Type B pancreatic cell (in vitro differentiated cells): ENCODE measurements at regions not wholly inside any gene's neighbourhood (a gene's known extent, or its start where the extent isn't known, plus 50 kb on each side); places are given as distances from the start of the nearest gene placed in this dataset.

Experiments
- DNase-seq: peaks from one replicate; pipeline ENCODE4 v3.0.0; 2021; ENCODE audit warnings: mixed read lengths; ENCODE audit not compliant: unreplicated experiment; ENCODE audit errors: extremely low spot score
- H3K27ac Mint-ChIP-seq: 2 replicates; pipeline ENCODE4 v1.8.0; 2021; ENCODE audit warnings: mild to moderate bottlenecking, mixed read lengths
- H3K27me3 Mint-ChIP-seq: 2 replicates; pipeline ENCODE4 v1.8.0; 2021; ENCODE audit warnings: mixed read lengths
- H3K36me3 Mint-ChIP-seq: 2 replicates; pipeline ENCODE4 v1.8.0; 2021; ENCODE audit warnings: mixed read lengths
- H3K4me1 Mint-ChIP-seq: one replicate; pipeline ENCODE4 v1.8.0; 2021; ENCODE audit warnings: mixed read lengths; ENCODE audit not compliant: unreplicated experiment
- H3K4me3 Mint-ChIP-seq: 2 replicates; pipeline ENCODE4 v1.8.0; 2021; ENCODE audit warnings: mild to moderate bottlenecking, mixed read lengths
- H3K9me3 Mint-ChIP-seq: 2 replicates; pipeline ENCODE4 v1.8.0; 2021; ENCODE audit warnings: mixed read lengths
- TF ChIP-seq, protein P1 (sequence below): fragments of 200-600 bp; sonication (generic); conservative IDR thresholded peaks from 2 replicates; pipeline ENCODE4 v1.5.0; 2021; ENCODE audit warnings: antibody characterized with exemption, mild to moderate bottlenecking

DNA sequence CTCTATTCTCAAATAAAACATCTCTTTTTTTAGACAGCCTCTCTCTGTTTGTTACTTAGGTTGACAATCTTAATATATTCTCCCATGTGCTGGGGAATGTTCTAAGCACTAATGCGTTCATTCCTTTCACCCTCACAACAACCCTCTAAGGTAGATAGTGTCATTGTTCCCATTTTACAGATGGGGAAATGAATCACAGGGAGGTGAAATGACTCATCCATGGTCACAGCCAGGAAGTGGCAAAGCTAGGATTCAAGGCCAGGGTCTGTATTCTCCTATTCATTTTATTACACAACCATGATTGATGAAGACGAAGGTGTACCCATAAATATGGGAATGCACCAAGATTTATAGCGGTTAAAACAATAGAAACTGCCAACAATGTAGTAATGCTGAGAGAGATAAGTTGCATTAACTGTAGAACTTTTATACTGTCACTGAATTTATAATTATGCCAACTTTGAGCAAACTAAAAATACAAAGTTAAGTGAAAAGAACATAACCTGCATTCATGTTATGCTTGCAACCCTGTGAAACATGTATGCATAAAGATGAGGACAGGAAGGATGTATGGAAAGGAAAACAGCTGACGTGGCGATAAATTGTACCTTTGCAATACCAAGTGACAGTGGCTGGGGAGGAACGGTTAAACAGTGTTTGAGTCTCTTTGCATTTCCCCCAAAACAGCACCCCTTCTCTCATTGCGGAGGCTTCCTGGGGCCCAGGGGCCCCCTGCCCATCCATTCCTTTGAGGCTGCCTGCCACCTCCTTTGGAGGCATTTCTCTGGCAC, 257.7 kb upstream of the AGAP1 start:
- Mint-ChIP-seq H3K4me3 (no peak overlapping the region), H3K27me3 (peaks cover 6% of the 10 kb centered on the region), H3K4me1 (peaks cover 4% of the 10 kb centered on the region), H3K36me3 (no peaks in the 10 kb centered on the region), H3K9me3 (no peaks in the 10 kb centered on the region), H3K27ac (no peak overlapping the region)
- DNase-seq: no peak
- TF ChIP-seq, protein P1, sequence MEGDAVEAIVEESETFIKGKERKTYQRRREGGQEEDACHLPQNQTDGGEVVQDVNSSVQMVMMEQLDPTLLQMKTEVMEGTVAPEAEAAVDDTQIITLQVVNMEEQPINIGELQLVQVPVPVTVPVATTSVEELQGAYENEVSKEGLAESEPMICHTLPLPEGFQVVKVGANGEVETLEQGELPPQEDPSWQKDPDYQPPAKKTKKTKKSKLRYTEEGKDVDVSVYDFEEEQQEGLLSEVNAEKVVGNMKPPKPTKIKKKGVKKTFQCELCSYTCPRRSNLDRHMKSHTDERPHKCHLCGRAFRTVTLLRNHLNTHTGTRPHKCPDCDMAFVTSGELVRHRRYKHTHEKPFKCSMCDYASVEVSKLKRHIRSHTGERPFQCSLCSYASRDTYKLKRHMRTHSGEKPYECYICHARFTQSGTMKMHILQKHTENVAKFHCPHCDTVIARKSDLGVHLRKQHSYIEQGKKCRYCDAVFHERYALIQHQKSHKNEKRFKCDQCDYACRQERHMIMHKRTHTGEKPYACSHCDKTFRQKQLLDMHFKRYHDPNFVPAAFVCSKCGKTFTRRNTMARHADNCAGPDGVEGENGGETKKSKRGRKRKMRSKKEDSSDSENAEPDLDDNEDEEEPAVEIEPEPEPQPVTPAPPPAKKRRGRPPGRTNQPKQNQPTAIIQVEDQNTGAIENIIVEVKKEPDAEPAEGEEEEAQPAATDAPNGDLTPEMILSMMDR: no peak

DNA sequence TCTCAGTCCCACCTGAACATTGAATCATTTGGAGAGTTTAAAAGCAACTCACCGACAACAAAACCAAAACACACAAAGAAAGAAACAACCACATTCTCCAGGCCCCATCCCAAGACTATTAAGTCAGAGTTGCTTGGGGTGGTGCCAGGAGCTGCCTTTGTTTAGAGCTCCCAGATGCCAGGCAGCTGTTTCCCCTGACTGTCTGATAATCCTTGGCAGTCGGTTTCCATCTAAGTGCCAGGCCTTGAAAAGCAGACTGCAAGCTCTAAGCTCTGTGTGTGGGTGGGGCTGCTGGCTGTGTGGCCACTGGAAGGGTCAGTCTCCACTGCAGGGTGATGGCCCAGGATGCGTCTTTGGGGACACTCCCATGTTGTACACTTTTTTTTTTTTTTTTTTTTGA, 255.3 kb upstream of the AGAP1 start:
- Mint-ChIP-seq H3K36me3 (no peaks in the 10 kb centered on the region), H3K9me3 (no peaks in the 10 kb centered on the region), H3K4me3 (no peak overlapping the region), H3K4me1 (peaks cover 4% of the 10 kb centered on the region), H3K27ac (no peak overlapping the region), H3K27me3 (no peaks in the 10 kb centered on the region)
- TF ChIP-seq, protein P1: no peak
- no peak for DNase-seq

DNA sequence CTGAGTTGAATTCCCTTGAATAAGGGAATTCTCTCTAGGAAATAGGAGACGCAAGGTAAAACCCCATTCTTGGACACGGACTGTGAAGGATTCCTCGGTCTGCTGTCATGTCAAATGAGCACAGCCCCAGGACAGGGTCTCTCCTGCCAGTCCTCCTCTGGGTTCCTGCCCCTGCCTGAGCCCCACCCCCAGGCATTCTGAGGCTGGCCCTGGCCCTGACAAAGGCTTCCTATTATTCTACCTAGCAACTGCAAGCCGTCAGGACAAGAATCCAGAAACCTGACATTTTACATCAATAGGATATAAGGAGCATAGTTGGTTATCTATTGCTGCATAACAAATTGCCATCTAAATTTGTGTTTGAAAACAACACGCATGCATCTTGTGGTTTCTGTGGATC, 253.3 kb upstream of the AGAP1 start:
- H3K27me3 Mint-ChIP-seq: no peaks in the 10 kb centered on the region
- no peak overlapping the region for H3K27ac Mint-ChIP-seq
- no peaks in the 10 kb centered on the region for H3K36me3 Mint-ChIP-seq
- H3K4me3 Mint-ChIP-seq: no peak overlapping the region
- H3K9me3 Mint-ChIP-seq: no peaks in the 10 kb centered on the region
- no peak for DNase-seq
- TF ChIP-seq, protein P1: no peak
- peaks cover 4% of the 10 kb centered on the region for H3K4me1 Mint-ChIP-seq

DNA sequence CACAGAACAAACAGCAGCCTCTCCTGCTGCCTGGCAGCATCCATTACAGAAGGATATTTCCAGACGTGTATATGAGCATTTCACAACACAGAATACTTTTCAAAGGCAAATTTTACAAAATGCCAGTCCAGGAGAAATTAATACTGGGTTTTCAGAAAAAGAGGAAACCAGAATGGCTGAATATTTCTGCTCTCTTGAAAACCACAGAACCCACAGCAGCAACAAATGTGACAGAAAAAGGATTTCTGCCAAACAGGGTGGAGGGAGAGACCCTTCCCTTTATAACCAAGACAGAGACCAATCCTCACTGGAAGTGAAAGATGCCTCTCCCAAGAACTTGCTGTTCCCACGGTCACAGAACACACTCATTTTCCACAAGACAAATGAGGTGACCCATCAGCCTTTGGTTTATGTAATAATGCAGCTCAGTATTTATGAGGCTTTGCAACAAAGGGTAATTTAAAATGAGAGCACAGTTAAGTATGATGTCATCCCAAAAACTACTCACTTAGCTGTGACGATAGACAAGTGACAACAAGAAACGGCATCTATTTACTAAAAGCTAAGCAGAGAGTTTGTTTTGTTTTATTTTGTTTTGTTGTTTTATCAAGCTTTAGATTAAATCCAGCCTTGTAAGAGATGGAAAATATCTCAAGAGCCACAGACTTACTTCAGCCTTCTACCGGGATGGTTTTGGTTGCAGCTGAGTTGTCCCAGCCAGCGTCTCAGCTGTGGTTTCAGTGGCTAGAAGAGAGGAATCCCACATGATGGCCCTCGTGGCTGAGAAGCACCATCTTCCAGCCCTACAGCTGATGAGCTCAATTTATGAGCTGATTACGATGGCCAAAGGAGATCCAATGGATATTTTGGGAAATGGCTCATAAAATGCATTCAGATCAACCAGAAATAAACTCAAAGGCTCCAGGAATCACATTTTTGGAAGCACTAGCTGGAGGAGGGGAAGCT, 249.3 kb upstream of the AGAP1 start:
- Mint-ChIP-seq H3K4me1 (peaks cover 3% of the 10 kb centered on the region), H3K9me3 (no peaks in the 10 kb centered on the region), H3K4me3 (no peak overlapping the region), H3K27ac (no peak overlapping the region), H3K36me3 (no peaks in the 10 kb centered on the region), H3K27me3 (peaks cover 4% of the 10 kb centered on the region)
- TF ChIP-seq, protein P1: no peak
- no peak for DNase-seq

DNA sequence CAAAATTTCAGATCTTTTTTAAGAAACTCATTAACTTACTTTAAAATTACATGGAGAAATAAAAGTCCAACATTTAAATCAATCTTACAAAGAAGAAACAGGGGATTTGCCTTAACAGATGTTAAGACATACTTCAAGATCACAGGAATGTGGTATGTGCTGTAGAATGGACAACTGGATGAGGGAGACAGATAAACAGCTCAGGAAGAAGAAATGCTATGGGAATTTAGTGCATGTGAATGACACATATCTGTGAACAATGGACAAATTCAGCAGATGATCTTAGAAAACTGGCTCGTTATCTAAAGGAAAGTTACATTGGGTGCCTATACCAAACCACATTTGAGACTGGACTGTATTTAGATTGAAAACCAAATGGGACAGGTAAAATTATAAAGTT, 246.8 kb upstream of the AGAP1 start:
- Mint-ChIP-seq H3K4me3 (no peak overlapping the region), H3K36me3 (no peaks in the 10 kb centered on the region), H3K27me3 (peaks cover 4% of the 10 kb centered on the region), H3K9me3 (no peaks in the 10 kb centered on the region), H3K27ac (no peak overlapping the region), H3K4me1 (no peaks in the 10 kb centered on the region)
- TF ChIP-seq, protein P1: no peak
- DNase-seq: no peak
